GM12864 (cell line): ENCODE measurements at regions not wholly inside any gene's neighbourhood (a gene's known extent, or its start where the extent isn't known, plus 50 kb on each side); places are given as distances from the start of the nearest gene placed in this dataset.

Experiments
- DNase-seq: peaks from one replicate; pipeline ENCODE4 v3.0.0-alpha.2; 2011; ENCODE audit warnings: low read depth
- H3K4me3 ChIP-seq: 2 replicates; pipeline ENCODE4 v1.5.1; 2011; ENCODE audit warnings: mild to moderate bottlenecking, low read depth, low read length, control low read depth
- CTCF ChIP-seq: IDR thresholded peaks from 2 replicates; pipeline ENCODE4 v1.5.1; 2011; ENCODE audit warnings: low read depth, mild to moderate bottlenecking, moderate library complexity, low read length, control low read depth, inconsistent platforms; ENCODE audit errors: missing control alignments

GRCh38 chr21:18069875-18070274 lies 174.8 kb upstream of the CHODL start:
- no peak overlapping the region for H3K4me3 ChIP-seq
- no peak for TF ChIP-seq CTCF
- DNase-seq: no peak

- no peak for TF ChIP-seq CTCF
- DNase-seq: no peak
- no peak overlapping the region for H3K4me3 ChIP-seq
Measured at GRCh38 chr21:18060402-18060801, 184.2 kb upstream of the CHODL start.

GRCh38 chr21:18058731-18059398 lies 185.8 kb upstream of the CHODL start:
- no peak overlapping the region for H3K4me3 ChIP-seq
- no peak for DNase-seq
- no peak for TF ChIP-seq CTCF

- no peak overlapping the region for H3K4me3 ChIP-seq
- DNase-seq: no peak
- no peak for TF ChIP-seq CTCF
Measured at GRCh38 chr21:18053151-18053550, 191.5 kb upstream of the CHODL start.

GRCh38 chr21:18049461-18049860 lies 195.2 kb upstream of the CHODL start:
- no peak overlapping the region for H3K4me3 ChIP-seq
- no peak for TF ChIP-seq CTCF
- no peak for DNase-seq

- no peak for TF ChIP-seq CTCF
- no peak overlapping the region for H3K4me3 ChIP-seq
- no peak for DNase-seq
Measured at GRCh38 chr21:18041012-18041411, 203.6 kb upstream of the CHODL start.

GRCh38 chr21:18030248-18030647 lies 211.1 kb upstream of the C21orf91 start:
- no peak for DNase-seq
- no peak overlapping the region for H3K4me3 ChIP-seq
- no peak for TF ChIP-seq CTCF
